22Rv1 (cell line): ENCODE measurements at regions not wholly inside any gene's neighbourhood (a gene's known extent, or its start where the extent isn't known, plus 50 kb on each side); places are given as distances from the start of the nearest gene placed in this dataset.
A peak's percentile ranks its signal among the peaks of the same experiment; 100 is the strongest.

ENCODE experiments used
- H3K27ac ChIP-seq: fragments of 450-650 bp; 2 replicates; pipeline ENCODE4 v1.5.1; 2017
- ZFX ChIP-seq: fragments of 450-650 bp; IDR thresholded peaks from 2 replicates; pipeline ENCODE4 v1.6.1; 2017; ENCODE audit warnings: antibody characterized with exemption, borderline replicate concordance
- TF ChIP-seq, protein P1 (sequence below): fragments of 450-650 bp; IDR thresholded peaks from 2 replicates; pipeline ENCODE4 v1.5.1; 2017; ENCODE audit warnings: mild to moderate bottlenecking

DNA sequence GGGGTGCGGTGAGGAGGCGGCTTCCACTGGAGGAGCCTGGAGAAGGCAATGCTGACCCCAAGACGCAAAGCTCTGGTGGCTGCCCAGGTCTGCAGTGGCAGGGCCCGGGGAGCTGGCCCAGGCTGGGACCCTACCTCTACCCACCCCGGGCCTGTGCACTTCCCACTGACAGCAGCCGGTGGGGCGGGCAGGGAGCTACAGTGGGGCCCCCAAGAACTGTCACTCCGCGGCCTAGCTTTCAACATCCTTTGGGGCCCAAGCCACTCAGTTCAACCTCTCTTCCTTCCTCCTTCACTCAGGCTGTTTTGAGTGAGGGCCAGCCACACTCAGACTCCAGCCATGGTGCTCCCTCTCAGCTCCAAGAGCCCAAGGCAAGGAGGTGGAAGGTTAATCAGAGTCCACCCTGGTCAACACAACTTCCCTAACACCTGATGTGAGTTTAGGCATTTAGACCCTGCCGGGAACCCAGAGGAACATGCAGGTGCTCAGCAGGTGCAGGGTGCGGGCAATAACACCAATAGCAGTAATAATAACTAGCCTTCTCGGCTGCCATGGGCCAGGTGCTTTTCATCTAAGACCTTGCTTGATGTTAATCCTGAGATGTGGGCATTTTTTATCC is 93.6 kb downstream of the ZFP36L2 start:
- no peak overlapping the region for H3K27ac ChIP-seq

DNA sequence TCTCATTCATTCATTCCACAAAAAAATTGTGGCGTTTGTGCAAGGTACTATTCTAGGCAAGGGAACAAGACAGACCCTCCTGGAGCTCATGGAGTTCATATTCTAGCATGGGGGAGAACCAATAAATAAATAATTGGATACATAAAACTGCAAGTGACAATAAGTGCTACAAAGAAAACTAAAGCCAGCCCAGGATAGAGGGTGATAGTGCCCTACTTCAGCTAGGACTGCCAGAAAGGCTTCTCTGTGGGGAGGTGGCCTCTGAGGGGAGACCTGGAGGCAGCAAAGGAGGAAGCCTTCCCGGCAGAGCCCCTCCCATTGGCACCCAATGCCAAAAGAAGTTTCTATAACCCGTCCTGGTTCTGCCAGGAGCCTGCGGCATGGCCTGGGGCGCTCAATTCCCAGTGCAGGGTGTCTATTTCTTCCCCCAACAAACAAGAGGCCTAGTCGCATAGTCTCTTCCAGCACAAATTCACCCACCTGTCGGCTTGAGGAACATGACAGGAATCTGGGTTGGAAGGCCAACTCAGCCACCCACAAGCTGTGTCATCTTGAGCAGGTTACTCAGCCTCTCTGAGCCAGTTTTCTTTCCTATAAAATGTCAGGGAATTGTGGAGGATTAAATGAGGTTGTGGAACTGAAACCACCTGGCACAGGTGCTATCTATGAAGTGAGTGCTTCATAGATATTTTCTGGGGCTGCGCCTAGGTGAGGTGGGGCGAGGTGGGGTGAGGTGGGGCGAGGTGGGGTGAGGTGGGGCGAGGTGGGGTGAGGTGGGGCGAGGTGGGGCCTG is 94.3 kb downstream of the ZFP36L2 start:
- no peak overlapping the region for H3K27ac ChIP-seq
- no peak for TF ChIP-seq ZFX
- TF ChIP-seq, protein P1, sequence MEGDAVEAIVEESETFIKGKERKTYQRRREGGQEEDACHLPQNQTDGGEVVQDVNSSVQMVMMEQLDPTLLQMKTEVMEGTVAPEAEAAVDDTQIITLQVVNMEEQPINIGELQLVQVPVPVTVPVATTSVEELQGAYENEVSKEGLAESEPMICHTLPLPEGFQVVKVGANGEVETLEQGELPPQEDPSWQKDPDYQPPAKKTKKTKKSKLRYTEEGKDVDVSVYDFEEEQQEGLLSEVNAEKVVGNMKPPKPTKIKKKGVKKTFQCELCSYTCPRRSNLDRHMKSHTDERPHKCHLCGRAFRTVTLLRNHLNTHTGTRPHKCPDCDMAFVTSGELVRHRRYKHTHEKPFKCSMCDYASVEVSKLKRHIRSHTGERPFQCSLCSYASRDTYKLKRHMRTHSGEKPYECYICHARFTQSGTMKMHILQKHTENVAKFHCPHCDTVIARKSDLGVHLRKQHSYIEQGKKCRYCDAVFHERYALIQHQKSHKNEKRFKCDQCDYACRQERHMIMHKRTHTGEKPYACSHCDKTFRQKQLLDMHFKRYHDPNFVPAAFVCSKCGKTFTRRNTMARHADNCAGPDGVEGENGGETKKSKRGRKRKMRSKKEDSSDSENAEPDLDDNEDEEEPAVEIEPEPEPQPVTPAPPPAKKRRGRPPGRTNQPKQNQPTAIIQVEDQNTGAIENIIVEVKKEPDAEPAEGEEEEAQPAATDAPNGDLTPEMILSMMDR = no peak; the same call in 1 of the 2 replicates

More for the DNA sequence above, 93.6 kb downstream of the ZFP36L2 start:
- TF ChIP-seq, protein P1 = no peak

DNA sequence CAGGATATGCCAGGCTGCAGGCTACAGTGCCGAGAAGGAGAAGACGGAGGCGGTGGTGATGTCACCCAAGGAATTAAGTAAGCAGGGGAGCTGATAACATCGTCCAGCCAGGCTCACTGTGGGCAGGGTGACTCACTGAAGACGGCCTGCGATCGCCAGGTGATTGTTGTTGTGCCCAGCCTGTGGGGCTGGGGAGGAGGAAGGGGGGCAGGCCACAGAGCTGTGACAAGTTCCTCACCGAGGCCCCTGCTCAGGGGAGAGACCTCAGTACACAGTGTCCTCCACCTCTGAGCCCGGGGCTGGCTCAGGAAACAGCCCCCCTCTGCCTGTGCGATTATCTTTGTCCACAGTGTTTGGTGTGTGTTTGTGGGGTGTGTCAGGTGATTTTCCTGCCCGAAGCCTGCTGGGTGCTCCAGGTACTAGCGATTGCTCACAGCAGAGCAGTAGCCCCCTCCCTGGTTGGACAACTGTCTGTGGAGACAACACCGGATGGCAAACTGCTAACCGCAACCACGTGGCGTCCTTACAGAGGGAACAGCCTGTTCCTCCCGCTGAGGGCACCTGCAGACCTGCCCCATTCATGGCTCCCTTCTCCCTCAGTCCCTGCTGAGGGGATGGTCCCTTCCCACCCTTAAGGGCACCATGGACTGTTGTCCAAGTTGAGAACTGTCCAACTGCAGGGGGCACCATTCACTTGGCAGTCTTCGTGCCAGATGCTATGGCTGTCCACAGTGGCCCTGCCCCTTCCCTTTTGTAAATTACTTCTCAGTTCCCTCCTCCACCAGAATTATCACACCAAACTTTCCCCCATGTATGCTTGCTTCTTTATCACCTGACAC is 95.1 kb downstream of the ZFP36L2 start:
- no peak overlapping the region for H3K27ac ChIP-seq
- TF ChIP-seq, protein P1 = peak; percentile 21; the same call in 1 of the 2 replicates
- no peak for TF ChIP-seq ZFX

DNA sequence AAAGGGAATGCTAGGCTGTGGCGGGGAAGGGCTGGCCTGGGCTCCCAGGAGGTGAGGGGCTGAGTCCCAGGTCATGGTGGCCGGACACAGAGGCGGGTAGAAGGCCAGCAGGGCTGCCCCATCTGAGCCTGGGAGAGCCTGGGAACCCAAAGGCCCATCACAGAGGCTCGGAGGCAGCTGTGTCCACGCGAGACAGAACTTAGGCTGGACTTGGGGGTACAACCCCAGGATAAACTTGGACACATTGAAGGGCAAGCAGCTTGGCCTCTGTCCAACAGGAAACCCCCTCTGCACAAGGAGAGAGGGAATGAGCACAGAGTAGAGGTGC is 95.9 kb downstream of the ZFP36L2 start:
- H3K27ac ChIP-seq = no peak overlapping the region
- TF ChIP-seq, protein P1 = no peak
- no peak for TF ChIP-seq ZFX

DNA sequence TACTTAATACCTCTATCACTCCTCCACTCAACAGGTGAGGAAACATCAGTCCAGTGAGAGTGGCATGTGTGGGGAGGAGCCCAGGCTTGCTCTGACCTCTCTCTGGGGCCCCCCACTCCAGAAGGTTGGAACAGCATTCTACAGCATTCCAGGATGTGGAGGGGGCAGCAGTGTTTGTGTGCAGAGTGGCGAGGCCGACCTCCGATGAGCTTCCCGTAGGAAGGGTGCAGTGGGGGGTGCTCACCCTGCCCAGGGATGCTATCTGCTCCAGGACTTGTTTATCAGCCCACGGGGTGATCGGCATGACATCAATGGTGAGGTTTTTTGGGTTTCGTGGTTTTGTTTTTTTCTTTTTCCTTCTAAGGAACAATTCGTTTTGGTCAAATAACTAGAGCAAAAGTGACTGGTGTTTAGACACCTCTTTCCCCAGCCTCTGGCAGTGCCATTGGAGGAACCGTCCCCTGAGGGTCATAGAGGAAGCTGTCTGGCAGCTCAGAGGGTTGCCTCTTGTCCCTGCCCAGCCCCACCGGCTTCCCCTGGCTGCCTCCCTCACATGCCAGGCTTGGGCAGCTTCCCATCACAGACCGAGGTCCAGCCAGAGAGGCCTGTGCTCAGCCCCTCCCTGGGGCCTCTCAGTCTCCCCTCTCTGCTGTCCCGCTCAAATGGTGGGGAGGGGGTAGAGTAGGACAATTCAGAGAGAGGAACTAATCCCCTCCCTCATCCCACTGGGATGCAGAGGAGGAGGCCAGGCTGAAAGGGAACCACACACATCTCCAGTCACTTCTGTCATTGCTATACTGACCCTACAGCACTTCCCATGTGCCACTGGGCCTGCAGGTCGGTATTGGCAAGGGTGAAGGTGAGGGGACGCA is 96.5 kb downstream of the ZFP36L2 start:
- TF ChIP-seq ZFX = no peak
- TF ChIP-seq, protein P1 = no peak
- no peak overlapping the region for H3K27ac ChIP-seq

DNA sequence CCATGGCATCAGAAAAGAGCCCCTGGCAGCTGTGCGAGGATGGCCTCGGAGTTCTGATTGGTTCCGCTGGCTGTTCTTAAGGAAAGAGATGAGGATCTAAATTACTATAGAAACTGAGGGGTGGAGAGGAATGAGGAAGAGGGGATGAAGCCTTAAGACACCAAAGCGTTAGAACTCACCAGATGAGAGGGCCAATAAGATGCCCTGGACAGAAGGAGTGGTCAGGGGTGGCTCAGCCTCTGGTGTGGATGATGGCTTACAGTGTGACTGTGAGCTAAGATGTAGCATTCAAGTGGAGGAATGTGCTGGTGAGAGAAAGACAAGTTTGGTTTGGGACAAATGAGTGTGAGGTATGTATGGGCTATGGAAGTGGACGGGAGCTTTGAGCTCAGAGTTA is 97.8 kb downstream of the ZFP36L2 start:
- no peak overlapping the region for H3K27ac ChIP-seq
- TF ChIP-seq, protein P1 = no peak
- TF ChIP-seq ZFX = no peak
